ENCODE measurements at regions not wholly inside any gene's neighbourhood (a gene's known extent, or its start where the extent isn't known, plus 50 kb on each side); places are given as distances from the start of the nearest gene placed in this dataset.
"Not testable (repeated sequence)": the region's sequence is repeated elsewhere in the genome, so short reads cannot be mapped to it uniquely, and the experiment has no call there.

DNA sequence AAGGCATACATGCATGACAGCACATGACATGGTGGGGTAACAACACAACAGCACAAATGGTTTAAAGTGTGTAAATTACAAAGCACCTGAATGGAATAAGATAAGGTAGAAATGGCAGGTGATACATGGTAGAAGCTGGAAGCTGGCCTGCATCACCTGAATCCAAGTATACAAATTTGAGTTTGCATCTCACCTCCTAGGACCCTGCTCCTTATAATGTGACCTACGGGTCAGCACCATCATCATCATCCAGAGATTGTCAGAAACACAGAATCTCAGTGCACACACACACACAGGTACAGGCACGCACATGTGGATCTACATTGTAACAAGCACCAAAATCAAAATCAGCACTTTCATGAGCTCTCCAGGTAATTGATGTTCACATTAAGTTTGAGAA is 1048.2 kb upstream of the AUTS2 start:
- DNase-seq (ENCODE audit: low spot score), result no peak

DNA sequence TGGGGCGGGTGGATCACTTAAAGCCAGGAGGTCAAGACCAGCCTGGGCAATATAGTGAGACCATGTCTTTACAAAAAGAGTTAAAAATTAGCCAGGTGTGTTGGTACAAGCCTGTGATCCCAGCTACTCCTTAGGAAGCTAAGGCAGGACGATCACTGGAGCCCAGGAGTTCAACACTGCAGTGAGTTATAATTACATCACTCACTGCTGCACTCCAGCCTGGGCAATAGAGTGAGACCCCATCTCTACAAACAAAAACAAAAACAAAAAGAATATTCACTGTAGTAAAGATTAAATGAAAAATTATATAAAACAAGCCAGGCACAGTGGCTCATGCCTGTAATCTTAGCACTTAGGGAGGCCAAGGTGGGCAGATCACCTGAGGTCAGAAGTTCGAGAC is 1047.6 kb upstream of the AUTS2 start:
- no peak for DNase-seq (ENCODE audit: low spot score)

DNA sequence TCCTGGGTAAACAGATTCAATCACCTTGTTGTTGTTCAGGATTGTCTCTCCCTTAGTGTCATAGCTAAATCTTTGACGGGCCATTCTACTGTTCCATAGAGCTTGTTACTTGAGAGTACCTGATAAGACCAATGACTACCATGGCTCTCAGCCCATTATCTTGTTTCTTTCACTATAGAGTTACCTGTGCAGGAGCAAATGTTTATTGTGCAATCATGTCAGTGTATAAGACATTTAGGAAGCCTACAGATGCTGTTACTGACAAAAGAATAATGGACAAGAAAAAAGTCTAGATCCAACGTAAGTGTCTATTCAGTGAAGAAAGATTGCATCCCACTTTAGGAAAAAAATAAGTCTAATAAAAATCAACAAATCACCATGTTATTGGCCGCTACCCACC is 1041.7 kb upstream of the AUTS2 start:
- DNase-seq (ENCODE audit: low spot score), result no peak

DNA sequence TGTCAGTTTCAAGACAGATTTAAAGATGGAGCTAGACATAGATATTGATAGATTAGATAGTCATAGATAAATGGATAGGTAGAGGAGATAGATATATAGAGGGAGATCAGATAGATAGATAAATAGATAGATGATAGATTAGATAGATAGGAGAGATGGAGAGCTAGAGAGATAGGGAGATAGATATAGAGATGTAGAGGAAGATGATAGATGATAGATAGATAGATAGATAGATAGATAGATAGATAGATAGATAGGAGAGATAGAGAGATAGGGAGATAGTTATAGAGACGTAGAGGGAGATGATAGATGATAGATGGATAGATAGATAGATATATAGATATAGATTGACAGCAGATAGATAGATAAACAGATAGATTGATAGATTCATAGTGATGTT is 1038.8 kb upstream of the AUTS2 start:
- DNase-seq (ENCODE audit: low spot score), result no peak

DNA sequence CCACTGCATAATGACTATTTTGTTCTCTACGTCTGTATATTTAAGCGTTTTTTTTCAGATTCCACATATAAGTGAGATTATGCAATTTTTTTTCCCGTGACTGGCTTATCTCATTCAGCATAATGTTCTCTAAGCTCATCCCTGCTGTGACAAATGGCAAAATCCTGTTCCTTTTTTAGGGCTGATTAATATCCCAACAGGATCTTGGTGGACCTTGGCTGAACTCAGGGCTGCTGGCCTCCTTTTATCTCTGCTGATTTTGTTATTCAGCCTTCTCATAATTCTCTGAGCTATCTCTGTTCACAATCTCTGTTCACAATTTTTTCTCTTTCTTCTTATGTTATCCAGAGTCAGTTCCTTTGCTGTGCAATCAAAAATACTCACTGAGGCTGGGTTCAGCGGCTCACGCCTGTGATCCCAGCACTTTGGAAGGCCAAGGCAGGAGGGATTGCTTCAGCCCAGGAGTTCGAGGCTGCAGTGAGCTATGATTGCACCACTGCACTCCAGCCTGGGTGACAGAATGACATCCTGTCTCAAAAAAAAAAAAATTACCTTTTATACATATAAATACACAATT is 1035.9 kb upstream of the AUTS2 start:
- DNase-seq (ENCODE audit: low spot score), result no peak

DNA sequence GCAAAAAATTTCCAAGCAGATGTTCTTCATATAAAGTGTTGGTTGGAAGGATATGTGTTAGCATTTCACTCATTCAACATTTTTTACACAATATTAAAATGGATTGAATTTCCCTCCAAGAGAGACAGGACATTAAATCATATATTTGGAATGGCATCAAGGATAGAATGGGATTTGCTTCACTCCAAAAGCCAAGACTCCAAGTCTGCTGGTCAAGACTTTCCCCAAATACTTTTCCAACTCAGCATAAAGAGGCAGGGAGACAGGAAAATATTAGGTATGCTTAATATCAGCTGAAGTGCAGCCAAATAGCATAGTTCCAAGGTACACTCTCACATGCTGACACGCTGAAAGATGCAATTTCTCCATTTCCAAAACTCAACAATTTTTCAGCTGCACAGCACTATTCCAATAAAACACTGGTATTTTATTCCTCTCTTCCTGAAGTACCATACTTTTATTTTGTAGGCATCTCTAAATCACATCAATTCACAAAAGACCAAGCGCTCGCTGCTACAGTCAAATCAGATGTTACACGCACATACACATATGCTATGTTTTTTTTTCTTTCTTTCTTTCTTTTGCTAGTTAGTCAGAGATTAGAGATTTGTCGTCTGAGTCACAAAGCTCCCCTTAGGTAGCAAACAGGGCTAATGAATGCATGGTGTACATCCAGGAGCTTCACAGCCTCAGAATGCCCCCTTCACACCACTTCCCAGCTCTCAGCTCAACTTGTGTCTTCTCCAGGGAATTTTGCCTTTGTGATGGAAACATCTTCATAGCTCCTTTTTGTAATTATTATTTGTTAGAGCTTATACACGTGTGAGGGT is 1033.8 kb upstream of the AUTS2 start:
- DNase-seq (ENCODE audit: low spot score), result no peak

DNA sequence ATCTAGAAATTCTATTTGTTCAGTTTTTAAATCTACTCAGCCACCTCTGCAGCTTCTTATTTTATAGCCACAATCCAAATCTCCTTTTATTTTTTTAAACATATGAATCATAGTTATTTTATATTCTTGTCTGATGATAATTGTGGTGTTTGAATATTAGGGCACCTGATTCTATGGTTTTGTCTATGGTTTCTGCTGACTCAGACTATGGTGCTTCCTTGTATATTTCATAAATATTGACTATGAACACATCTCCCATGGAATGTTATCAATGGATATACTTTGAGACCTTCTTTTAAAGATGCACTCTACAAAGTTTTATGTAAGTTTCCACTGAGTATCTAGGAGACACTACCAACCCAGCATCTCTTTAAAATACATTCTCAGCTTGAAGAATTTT is 1027.0 kb upstream of the AUTS2 start:
- DNase-seq (ENCODE audit: low spot score), result no peak

DNA sequence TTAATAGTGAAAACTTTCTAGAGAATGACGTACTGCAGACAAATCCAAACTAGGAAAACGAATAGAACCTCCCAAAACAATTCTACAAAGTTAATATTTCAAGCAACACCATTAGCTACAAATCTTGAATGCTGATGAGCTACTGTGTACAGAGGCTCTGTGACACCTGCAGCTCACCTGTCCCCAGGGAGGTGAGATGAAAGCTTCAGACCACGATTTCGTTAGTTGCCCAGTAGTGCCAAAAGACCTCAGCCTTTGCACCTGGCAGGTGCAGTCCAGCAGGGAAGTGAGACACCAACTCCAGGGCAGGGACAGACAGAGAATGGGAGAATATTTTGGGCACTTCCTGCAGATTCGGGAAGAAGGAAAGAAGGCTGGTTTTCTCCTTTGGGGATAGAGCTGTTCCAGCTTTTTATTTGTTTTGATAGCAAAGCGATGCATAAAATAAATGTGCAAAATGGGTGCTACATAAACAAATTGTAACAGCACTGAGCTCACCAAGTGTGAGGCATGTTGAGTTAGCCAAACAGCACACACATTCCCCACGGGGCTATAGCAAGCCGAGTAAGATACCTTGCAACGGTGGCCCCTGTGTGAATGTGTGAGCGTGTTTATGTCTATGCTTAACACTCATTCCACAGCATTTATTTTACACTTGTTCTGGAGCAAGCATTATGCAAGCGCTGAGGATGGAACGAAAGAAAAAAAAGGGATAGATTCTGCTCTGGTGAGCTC is 1024.8 kb upstream of the AUTS2 start:
- DNase-seq (ENCODE audit: low spot score), result no peak

DNA sequence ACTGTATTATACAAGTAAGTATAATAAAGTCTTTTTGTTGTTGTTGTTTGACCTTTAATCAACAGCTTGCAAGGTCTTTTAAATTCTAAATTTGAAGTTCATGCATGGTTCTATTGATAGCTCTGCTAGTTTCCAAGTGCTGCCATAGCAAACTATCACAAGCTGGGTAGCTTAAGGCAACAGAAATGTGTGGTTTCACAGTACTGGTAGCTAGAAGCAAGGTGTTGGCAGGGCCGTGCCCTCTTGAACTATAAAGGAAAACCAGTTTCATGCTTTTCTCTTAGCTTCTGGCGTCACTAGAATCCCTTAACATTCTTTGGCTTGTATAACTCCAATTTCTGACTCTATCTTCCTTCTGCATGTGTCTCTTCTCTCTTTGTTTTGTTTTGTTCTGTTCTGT is 1021.9 kb upstream of the AUTS2 start:
- DNase-seq (ENCODE audit: low spot score), result no peak

DNA sequence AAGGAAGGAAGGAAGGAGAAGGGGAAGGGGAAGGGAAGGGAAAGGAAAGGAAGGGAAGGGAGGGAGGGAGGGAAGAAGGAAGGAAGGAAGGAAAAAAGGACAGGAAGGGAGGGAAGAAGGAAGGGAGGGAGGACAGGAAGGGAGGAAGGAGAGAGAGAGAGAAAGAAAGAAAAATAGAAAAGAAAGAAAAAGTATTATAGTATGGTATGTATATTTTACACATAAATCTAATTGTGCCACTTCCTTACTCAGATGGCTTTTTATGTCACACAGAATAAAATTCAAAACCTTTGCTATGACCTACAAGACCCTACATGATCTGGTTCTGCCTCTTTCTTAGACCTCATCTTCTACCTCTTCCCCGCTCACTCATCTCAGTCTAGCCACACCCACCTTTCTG is 1016.9 kb upstream of the AUTS2 start:
- no peak for DNase-seq (ENCODE audit: low spot score)

DNA sequence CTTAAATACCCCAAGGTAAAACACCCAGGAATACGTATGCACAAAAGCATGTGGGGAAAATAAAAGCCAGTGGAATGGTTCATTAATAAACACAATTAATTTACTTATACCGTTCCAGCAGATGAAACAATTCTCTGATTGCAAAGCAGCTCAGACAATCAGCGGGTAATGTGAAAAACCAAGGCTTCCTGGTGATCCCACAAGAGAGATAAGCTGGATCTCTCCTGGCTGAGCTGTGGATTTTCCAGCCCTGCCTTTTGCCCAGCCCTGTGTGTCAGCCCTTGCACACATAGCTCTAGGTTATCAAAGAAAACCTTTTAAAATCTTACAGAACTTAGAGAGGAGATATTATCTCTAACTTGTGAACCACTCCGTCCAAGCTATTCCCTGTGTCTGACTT is 1010.7 kb upstream of the AUTS2 start:
- no peak for DNase-seq (ENCODE audit: low spot score)

DNA sequence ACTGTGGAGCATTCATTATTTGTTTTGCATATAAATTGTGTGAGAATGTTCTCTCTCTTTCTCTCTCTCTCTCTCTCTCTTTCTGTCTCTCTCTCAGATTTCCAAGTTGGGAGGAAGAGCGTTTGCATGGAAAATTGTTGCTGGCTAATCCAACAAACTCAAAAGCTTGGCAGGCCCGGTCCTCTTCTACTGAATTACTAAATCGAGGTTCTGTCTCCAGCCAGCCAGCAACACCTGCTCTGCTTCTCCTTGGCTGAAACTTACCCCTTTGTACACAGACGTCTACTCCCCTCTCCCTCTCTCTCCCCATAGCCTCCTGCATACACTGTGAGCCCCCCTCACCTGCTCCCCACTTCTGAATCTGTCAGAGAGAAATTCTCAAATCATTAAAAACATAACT is 996.4 kb upstream of the AUTS2 start:
- DNase-seq (ENCODE audit: low spot score), result no peak

DNA sequence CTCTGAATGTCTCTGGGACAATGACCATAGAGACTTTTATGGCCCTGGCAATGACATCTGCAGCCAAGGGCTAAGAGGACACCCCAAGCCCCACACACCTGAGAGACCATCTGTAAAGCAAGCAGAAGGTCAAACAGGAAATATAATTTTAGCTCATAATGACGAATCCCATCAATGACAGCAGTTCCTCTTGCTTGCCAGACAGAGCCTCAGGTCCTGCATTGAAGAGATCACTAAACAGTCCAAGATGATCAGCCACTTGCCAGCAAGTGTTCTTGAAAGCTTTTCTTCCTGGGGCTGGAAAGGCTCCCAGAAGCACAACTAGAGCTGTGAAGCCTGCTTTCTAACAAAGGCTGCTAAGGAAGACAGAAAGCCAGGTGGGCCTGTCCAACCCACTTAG is 993.7 kb upstream of the AUTS2 start:
- DNase-seq (ENCODE audit: low spot score), result no peak

DNA sequence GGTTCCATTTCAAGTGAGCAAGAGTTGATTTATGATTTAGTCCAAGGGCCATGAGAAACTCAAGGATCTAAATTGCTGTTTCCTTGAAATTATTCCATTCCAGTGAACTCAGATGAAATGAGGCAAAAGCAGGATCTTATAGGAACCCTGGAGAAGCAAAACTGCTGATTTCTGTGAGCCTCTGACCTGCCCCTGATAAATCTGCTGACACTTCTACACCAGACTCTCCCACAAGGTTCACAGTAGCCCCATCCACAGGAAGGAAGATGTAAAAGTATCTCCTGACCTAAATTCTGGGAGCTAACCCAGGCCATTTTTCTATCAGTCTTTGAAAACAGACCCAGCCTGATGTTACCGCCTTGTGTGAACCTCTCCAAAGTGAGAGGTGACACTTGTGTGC is 987.6 kb upstream of the AUTS2 start:
- no peak for DNase-seq (ENCODE audit: low spot score)

DNA sequence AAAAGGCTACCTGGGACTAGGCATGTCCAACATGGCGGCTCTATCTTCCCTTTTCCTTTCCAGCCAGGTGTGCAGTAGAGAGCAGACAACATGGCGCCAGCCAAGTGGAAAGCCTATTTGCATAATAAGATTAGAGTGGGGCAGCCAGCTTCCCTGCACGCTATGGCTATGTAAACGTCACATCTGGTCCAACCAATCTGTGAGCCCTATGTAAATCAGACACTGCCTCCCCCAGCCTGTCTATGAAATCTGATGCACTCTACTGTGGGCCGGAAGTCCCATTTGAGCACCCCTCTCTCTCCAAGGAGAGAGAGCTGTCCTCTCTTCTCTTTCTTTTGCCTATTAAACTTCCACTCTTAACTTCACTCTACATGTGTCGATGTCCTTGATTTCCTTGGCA is 984.9 kb upstream of the AUTS2 start:
- DNase-seq (ENCODE audit: low spot score), result no peak

DNA sequence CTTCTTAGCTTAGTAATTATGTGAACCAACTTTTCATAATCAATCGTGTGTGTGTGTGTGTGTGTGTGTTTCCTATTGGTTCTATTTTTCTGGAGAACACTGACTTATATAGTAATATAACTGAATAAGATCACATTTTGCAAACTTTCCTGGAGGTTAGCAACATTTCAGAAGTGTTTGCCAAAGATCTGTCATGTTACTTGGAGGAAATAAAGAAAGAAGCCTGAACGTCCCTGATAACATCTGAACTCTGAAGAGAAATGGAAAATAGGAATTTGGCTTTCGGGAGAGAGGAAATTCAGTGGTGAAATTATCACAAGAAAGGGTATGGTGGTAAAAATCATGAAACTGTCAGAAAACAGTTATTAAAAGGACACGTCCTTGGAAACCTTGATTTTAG is 984.4 kb upstream of the AUTS2 start:
- DNase-seq (ENCODE audit: low spot score), result no peak

DNA sequence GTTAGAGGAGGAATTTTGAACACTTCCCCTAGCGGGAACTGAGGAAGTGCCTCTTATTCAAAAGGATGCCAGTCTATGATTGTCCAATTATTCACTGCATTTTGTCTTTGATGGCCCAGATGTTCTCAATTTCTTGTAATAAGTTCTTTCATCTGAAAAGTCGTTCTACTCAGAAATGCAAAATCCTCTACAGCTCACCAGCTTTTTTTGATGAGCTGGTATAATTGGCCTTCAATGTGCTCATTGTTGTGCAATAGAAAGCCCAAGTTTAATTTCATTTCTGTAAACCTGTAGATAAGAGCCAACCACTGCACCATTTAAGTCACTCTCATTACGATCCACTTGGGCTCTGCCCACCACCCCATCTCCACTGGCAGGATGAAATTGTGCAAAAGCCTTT is 978.7 kb upstream of the AUTS2 start:
- no peak for DNase-seq (ENCODE audit: low spot score)

DNA sequence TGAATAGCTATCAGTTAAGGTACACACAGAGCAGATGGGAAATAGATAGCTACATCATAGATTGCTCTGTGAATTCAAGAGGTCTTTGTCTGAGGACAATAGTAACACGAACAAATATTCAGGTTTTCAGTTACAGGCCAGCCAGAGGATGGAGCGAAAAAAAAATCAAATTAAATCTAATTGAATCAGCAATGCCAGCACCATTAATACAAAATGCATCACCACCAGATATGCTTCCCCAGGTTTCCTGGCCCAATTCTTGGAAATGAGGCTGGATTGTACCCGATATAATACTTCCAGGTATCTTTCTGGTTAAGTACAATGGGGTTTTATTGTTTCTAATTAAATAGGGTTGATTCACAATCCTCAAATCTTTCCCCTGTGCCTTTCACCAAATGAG is 975.8 kb upstream of the AUTS2 start:
- no peak for DNase-seq (ENCODE audit: low spot score)

DNA sequence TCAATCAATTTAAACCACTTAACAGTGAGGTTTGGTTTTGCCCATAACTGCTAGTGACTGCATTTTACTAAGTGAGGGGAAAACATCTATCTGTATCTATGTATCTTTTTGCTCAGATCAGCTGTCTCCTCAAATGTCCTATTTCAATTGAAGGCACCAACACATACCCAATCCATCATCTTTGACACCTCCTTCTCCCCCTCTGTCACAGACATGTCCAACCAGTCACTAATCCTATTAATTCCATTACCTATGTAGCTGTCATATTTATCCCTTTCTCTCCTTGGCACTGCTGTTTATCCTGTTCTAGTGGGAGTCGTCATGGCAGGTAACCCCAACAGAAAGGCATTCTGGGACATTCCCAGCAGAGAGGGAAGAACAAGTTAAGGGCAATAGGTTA is 975.2 kb upstream of the AUTS2 start:
- no peak for DNase-seq (ENCODE audit: low spot score)

DNA sequence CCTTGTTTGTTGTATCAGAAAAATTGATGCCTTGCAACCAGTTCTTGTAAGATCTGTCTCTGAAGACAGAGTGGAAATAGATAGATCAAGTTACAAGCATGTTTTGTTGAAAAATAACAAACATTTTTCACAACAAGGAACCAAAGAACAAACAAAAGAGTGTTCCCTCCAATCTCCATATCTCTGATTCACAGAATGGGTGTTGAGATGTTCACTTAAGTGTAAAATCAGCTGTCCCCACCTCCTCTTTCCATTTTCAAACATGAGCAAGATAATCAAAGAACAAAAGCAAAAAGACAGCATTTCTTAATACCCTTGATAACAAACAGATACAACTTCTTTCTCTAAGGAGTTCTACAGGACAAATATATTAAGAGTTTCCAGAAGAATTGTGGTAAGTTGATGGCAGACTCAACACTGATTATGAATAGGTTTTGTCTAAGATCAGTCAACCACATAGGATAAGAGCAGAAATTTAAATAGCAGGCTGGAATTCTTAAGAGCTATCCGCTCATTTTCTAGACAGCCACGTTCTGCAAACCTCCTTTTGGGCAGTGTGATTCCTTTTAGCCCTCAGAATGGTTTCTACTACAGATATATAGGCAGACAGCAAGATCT is 970.9 kb upstream of the AUTS2 start:
- no peak for DNase-seq (ENCODE audit: low spot score)

DNA sequence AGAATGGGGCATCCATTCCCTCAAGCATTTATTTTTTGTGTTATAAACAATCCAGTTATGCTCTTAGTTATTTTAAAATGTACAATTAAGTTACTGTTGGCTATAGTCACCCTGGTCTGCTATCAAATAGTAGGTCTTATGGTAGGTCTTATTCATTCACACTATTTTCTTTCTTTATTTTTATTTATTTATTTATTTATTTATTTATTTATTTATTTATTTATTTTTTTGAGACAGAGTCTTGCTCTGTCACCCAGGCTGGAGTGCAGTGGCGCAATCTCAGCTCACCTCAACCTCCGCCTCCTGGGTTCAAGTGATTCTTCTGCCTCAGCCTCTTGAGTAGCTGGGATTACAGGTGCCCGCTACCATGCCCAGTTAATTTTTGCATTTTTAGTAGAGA is 967.4 kb upstream of the AUTS2 start:
- DNase-seq (ENCODE audit: low spot score), result not testable (repeated sequence)

DNA sequence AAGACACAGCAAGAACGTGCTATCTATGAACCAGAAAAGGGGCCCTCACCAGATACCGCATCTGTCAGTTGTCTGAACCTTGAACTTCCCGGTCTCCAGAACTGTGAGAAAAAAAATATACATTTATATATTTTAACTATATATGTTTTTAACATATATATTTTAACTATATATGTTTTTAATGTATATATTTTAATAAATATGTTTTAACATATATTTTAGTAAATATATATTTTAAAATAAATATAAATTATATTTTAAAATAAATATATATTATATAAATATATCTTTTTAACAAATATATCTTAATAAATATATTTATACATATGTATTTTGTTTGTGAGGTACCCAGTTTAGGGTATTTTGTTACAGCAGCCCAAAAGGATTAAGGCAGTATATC is 958.2 kb upstream of the AUTS2 start:
- no peak for DNase-seq (ENCODE audit: low spot score)

DNA sequence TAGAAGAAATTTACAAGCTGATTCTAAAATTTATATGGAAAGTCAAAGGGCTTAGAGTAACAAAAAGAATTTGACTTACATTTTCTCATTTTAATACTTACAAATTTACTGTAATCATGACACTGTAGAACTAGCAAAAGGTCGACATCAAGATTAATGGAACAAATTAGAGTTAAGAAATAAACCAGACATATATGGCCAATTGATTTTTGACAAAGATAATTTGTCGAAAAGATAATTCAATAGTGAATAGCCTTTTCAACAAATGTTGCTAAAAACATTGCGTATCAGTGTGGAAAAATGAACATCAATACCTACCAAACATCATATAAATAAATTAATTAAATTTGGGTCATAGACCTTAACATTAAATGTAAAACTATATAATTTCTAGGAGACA is 955.5 kb upstream of the AUTS2 start:
- no peak for DNase-seq (ENCODE audit: low spot score)

Measured in AG08396 (cell line).